A549 (cell line): ENCODE measurements at regions not wholly inside any gene's neighbourhood (a gene's known extent, or its start where the extent isn't known, plus 50 kb on each side); places are given as distances from the start of the nearest gene placed in this dataset.

ENCODE experiments used
- ATOH8 ChIP-seq: fragments of 250-450 bp; sonication (Bioruptor Pico); IDR thresholded peaks from 2 replicates; pipeline ENCODE4 v1.5.0; 2020; ENCODE audit warnings: low read depth, mild to moderate bottlenecking, moderate library complexity
- BHLHE40 ChIP-seq: IDR thresholded peaks from 2 replicates; pipeline ENCODE4 v1.6.1; 2012; ENCODE audit warnings: low read depth, low read length, inconsistent platforms
- CTCF ChIP-seq: fragments of >200 bp; sonication (Bioruptor Twin); formaldehyde crosslinking; IDR thresholded peaks from 3 replicates; pipeline ENCODE4 v1.5.1; 2016
- EP300 ChIP-seq, 2 experiments: fragments of >200 bp; sonication (Bioruptor Twin); formaldehyde crosslinking; IDR thresholded peaks; 2 replicates in 1 of 2; 3 replicates in 1 of 2; pipeline ENCODE4 v1.6.1; 2016 to 2017
- FOSB ChIP-seq: fragments of 250-450 bp; sonication (Bioruptor Pico); IDR thresholded peaks from 2 replicates; pipeline ENCODE4 v1.5.0; 2020; ENCODE audit warnings: mild to moderate bottlenecking, moderate library complexity
- HOXA7 ChIP-seq: fragments of 250-450 bp; sonication (Bioruptor Pico); IDR thresholded peaks from 2 replicates; pipeline ENCODE4 v1.5.0; 2020; ENCODE audit warnings: mild to moderate bottlenecking, moderate library complexity
- NR3C1 ChIP-seq: fragments of >200 bp; sonication (Bioruptor Twin); formaldehyde crosslinking; IDR thresholded peaks from 3 replicates; pipeline ENCODE4 v1.6.1; 2017
- POLR2A ChIP-seq: IDR thresholded peaks from 2 replicates; pipeline ENCODE4 v1.6.1; 2012; ENCODE audit warnings: mild to moderate bottlenecking, low read length
- RFX5 ChIP-seq: fragments of 450-650 bp; IDR thresholded peaks from 2 replicates; pipeline ENCODE4 v1.7.1; 2014; ENCODE audit warnings: antibody characterized with exemption, mild to moderate bottlenecking, moderate library complexity
- ZFP36 ChIP-seq: fragments of 450-650 bp; IDR thresholded peaks from 2 replicates; pipeline ENCODE4 v1.6.1; 2014; ENCODE audit warnings: borderline replicate concordance; ENCODE audit not compliant: partially characterized antibody

GRCh38 chr5:57950616-57951228 lies 468.1 kb upstream of the ACTBL2 start:
- TF ChIP-seq CTCF (no peak), EP300 (IDR thresholded peaks at IDR 0.05) (no peak), NR3C1 (no peak), POLR2A (no peak), RFX5 (no peak), BHLHE40 (no peak), ZFP36 (no peak), HOXA7 (CRISPR knock-in tag) (no peak), ATOH8 (CRISPR knock-in tag) (no peak), FOSB (no peak)
